ENCODE measurements at regions not wholly inside any gene's neighbourhood (a gene's known extent, or its start where the extent isn't known, plus 50 kb on each side); places are given as distances from the start of the nearest gene placed in this dataset.

- H3K27ac ChIP-seq: no peak overlapping the region
- DNase-seq: no peak
- H3K36me3 ChIP-seq: no peaks in the 10 kb centered on the region
- no peak overlapping the region for H3K4me3 ChIP-seq (ENCODE audit: low read depth, low read length)
- TF ChIP-seq CTCF (IDR thresholded peaks at IDR 0.05; ENCODE audit: low read depth, low read length): no peak
- peaks cover 24% of the 10 kb centered on the region for H3K27me3 ChIP-seq (ENCODE audit: insufficient read depth, low read depth, severe bottlenecking)
- H3K9me3 ChIP-seq (ENCODE audit: severe bottlenecking): no peaks in the 10 kb centered on the region
Observed at GRCh38 chr7:26916336-26916735, 51.9 kb upstream of the SKAP2 start.
